PFSK-1 (cell line): ENCODE measurements at regions not wholly inside any gene's neighbourhood (a gene's known extent, or its start where the extent isn't known, plus 50 kb on each side); places are given as distances from the start of the nearest gene placed in this dataset.

Experiments used
- FOXP2 ChIP-seq: optimal IDR thresholded peaks from 2 replicates; pipeline ENCODE3; 2011; ENCODE audit warnings: borderline replicate concordance, control low read depth, inconsistent platforms; ENCODE audit not compliant: insufficient read depth; ENCODE audit errors: extremely low read length, extremely low read depth
- POLR2AphosphoS5 ChIP-seq: IDR thresholded peaks from 2 replicates; pipeline ENCODE4 v1.6.1; 2012; ENCODE audit warnings: low read depth, mild to moderate bottlenecking, control low read depth, low read length, moderate library complexity
- REST ChIP-seq, 2 experiments: IDR thresholded peaks; 2 replicates each; pipeline versions ENCODE4 v1.6.1 to v1.8.0; 2011 to 2012; ENCODE audit warnings: low read depth in 2 of 2, low read length in 2 of 2, control low read depth in 1 of 2, inconsistent platforms in 1 of 2, mild to moderate bottlenecking in 1 of 2, moderate library complexity in 1 of 2; ENCODE audit not compliant: insufficient read depth in 1 of 2
- SIN3A ChIP-seq: IDR thresholded peaks from 2 replicates; pipeline ENCODE4 v1.6.1; 2012; ENCODE audit warnings: mild to moderate bottlenecking, low read length, moderate library complexity, borderline replicate concordance; ENCODE audit not compliant: insufficient read depth
- TAF1 ChIP-seq: IDR thresholded peaks from 2 replicates; pipeline ENCODE4 v1.6.1; 2012; ENCODE audit warnings: low read length, control low read depth, borderline replicate concordance; ENCODE audit not compliant: insufficient read depth

- TF ChIP-seq SIN3A: peak; percentile 84; the same call in 1 of the 2 replicates
- TF ChIP-seq TAF1: 0 out of 2 replicates have a peak, but pooled peaks have one; percentile 84
- TF ChIP-seq POLR2AphosphoS5: peak; percentile 27; the same call in 1 of the 2 replicates
- TF ChIP-seq FOXP2: no peak
- peak; percentile 88 to 91 for TF ChIP-seq REST (IDR thresholded peaks at IDR 0.05; ENCODE audit: insufficient read depth in 1 of 2, low read depth in 2 of 2, low read length in 2 of 2)
Measured at GRCh38 chr9:94165592-94166235, 81.5 kb downstream of the PTPDC1 start.

DNA sequence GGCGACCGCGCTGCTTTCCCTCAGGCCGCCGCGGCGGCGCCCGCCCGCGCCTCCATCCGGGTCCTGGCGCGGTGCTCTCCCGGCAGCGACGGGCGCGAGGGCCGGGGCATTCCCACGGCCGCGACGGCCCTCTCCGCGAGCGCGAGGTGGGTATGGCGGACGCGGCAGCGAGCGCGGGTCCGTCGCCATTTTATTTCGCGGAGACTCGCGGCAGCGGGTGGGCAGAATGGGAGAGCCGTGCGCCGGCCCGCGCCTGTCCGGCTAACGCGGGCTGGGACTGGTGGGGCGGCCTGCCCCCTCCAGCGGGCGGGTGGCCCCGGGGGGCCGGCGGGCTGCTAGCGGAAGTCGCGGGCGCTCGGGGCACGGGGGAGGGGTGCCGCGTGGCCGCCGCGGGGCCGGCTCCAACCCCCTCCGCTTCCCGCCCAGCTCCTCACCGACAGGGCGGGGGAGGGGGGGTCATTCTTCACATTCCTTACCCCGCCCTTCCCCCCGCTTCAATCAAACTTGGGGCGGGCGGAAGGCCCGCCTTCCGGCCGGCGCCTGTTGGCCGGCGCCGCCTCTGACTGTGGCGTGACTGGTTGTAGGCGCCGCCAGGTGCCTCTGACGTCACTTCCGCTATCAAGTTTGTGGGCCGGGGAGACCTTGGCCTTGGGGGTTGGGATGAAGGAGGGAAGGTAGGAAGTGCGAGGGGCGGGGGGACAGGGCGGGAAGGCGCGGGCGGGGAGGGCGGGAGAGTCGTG lies 82.1 kb downstream of the PTPDC1 start:
- TF ChIP-seq TAF1 (peak; percentile 2), POLR2AphosphoS5 (peak; percentile 66), SIN3A (no peak)

GRCh38 chr9:94166976-94167346 lies 82.7 kb downstream of the PTPDC1 start:
- TF ChIP-seq FOXP2 (no peak), REST (IDR thresholded peaks at IDR 0.05; ENCODE audit: insufficient read depth in 1 of 2, low read depth in 2 of 2, low read length in 2 of 2) (0 out of 4 replicates have a peak, but pooled peaks of 1 of the 2 experiments have one; percentile 16), SIN3A (0 out of 2 replicates have a peak, but pooled peaks have one; percentile 38), POLR2AphosphoS5 (peak; percentile 72; the same call in 1 of the 2 replicates), TAF1 (peak; percentile 51; the same call in 1 of the 2 replicates)

- no peak for TF ChIP-seq FOXP2
- TF ChIP-seq TAF1: no peak
- TF ChIP-seq SIN3A: no peak
- TF ChIP-seq POLR2AphosphoS5: no peak
- no peak for TF ChIP-seq REST (IDR thresholded peaks at IDR 0.05; ENCODE audit: insufficient read depth in 1 of 2, low read depth in 2 of 2, low read length in 2 of 2)
Measured at GRCh38 chr9:94167376-94167890, 83.2 kb downstream of the PTPDC1 start.

GRCh38 chr9:94168203-94169000 lies 84.1 kb downstream of the PTPDC1 start:
- TF ChIP-seq FOXP2: no peak
- TF ChIP-seq SIN3A: no peak
- TF ChIP-seq TAF1: no peak
- no peak for TF ChIP-seq REST (IDR thresholded peaks at IDR 0.05; ENCODE audit: insufficient read depth in 1 of 2, low read depth in 2 of 2, low read length in 2 of 2)
- no peak for TF ChIP-seq POLR2AphosphoS5
